ENCODE measurements at regions not wholly inside any gene's neighbourhood (a gene's known extent, or its start where the extent isn't known, plus 50 kb on each side); places are given as distances from the start of the nearest gene placed in this dataset.

GRCh38 chrX:2561456-2561855 is 60.7 kb upstream of the DHRSX start:
- no peaks in the 10 kb centered on the region for H3K27me3 ChIP-seq (ENCODE audit: control insufficient read depth, extremely low read depth, insufficient read depth, low read length)
- dilution Hi-C loops (cut with MboI; ENCODE audit: extremely low pct_ligation_motif_present, low sequenced_read_pairs): no loop called here
- no peak for FAIRE-seq

GRCh38 chrX:2559124-2559523 is 58.3 kb upstream of the DHRSX start:
- no peaks in the 10 kb centered on the region for H3K4me1 ChIP-seq (ENCODE audit: control insufficient read depth, extremely low read depth, insufficient read depth, low read length)
- dilution Hi-C loops (cut with MboI; ENCODE audit: extremely low pct_ligation_motif_present, low sequenced_read_pairs): no loop called here
- no peaks in the 10 kb centered on the region for H3K9me1 ChIP-seq (ENCODE audit: control insufficient read depth, extremely low read depth, insufficient read depth, low read length)
- H3K36me3 ChIP-seq (ENCODE audit: control insufficient read depth in 2 of 2, extremely low read depth in 1 of 2, insufficient read depth in 2 of 2, low read length in 2 of 2): no peaks in the 10 kb centered on the region
- no peak for TF ChIP-seq CTCF (optimal IDR thresholded peaks at IDR 0.05 in 1 of 3, IDR thresholded peaks at IDR 0.05 in 1 of 3, conservative IDR thresholded peaks at IDR 0.05 in 1 of 3; ENCODE audit: extremely low read depth in 1 of 3, insufficient read depth in 2 of 3, low read length in 3 of 3)
- H3K27me3 ChIP-seq (ENCODE audit: control insufficient read depth, extremely low read depth, insufficient read depth, low read length): no peaks in the 10 kb centered on the region
- H3K4me3 ChIP-seq (ENCODE audit: control insufficient read depth in 2 of 3, extremely low read depth in 1 of 3, insufficient read depth in 2 of 3, low read depth in 1 of 3, low read length in 3 of 3): no peak overlapping the region
- no peaks in the 10 kb centered on the region for H3K79me2 ChIP-seq (ENCODE audit: control insufficient read depth, insufficient read depth, low read length)
- no peak overlapping the region for H3K4me2 ChIP-seq (ENCODE audit: control insufficient read depth, extremely low read depth, insufficient read depth, low read depth, low read length)
- H2AFZ ChIP-seq (ENCODE audit: control insufficient read depth, low read length): no peak overlapping the region
- H4K20me1 ChIP-seq (ENCODE audit: control insufficient read depth, extremely low read depth, insufficient read depth, low read length): no peaks in the 10 kb centered on the region
- no peaks in the 10 kb centered on the region for H3K9me3 ChIP-seq (ENCODE audit: control insufficient read depth, low read depth, low read length)
- H3K27ac ChIP-seq (ENCODE audit: control insufficient read depth, insufficient read depth, low read length): no peak overlapping the region
- no peak overlapping the region for H3K9ac ChIP-seq (ENCODE audit: control insufficient read depth, extremely low read depth, insufficient read depth, low read length)
- FAIRE-seq (no peak), DNase-seq (ENCODE audit: low read depth, low spot score) (no peak)

More at GRCh38 chrX:2561456-2561855, 60.7 kb upstream of the DHRSX start:
- no peak for DNase-seq (ENCODE audit: low read depth, low spot score)
- Histone ChIP-seq H3K9me3 (ENCODE audit: control insufficient read depth, low read depth, low read length) (no peaks in the 10 kb centered on the region), H3K79me2 (ENCODE audit: control insufficient read depth, insufficient read depth, low read length) (no peaks in the 10 kb centered on the region), H2AFZ (ENCODE audit: control insufficient read depth, low read length) (no peak overlapping the region), H3K27ac (ENCODE audit: control insufficient read depth, insufficient read depth, low read length) (no peak overlapping the region), H3K9ac (ENCODE audit: control insufficient read depth, extremely low read depth, insufficient read depth, low read length) (no peak overlapping the region), H3K9me1 (ENCODE audit: control insufficient read depth, extremely low read depth, insufficient read depth, low read length) (no peaks in the 10 kb centered on the region), H3K4me3 (ENCODE audit: control insufficient read depth in 2 of 3, extremely low read depth in 1 of 3, insufficient read depth in 2 of 3, low read depth in 1 of 3, low read length in 3 of 3) (no peak overlapping the region), H3K4me1 (ENCODE audit: control insufficient read depth, extremely low read depth, insufficient read depth, low read length) (no peaks in the 10 kb centered on the region), H3K4me2 (ENCODE audit: control insufficient read depth, extremely low read depth, insufficient read depth, low read depth, low read length) (no peak overlapping the region), H3K36me3 (ENCODE audit: control insufficient read depth in 2 of 2, extremely low read depth in 1 of 2, insufficient read depth in 2 of 2, low read length in 2 of 2) (no peaks in the 10 kb centered on the region), H4K20me1 (ENCODE audit: control insufficient read depth, extremely low read depth, insufficient read depth, low read length) (no peaks in the 10 kb centered on the region)
- TF ChIP-seq EZH2 (IDR thresholded peaks at IDR 0.05; ENCODE audit: low read length) (no peak), CTCF (optimal IDR thresholded peaks at IDR 0.05 in 1 of 3, IDR thresholded peaks at IDR 0.05 in 1 of 3, conservative IDR thresholded peaks at IDR 0.05 in 1 of 3; ENCODE audit: extremely low read depth in 1 of 3, insufficient read depth in 2 of 3, low read length in 3 of 3) (no peak)

Measured in keratinocyte (primary cell).